PFSK-1 (cell line): ENCODE measurements at regions not wholly inside any gene's neighbourhood (a gene's known extent, or its start where the extent isn't known, plus 50 kb on each side); places are given as distances from the start of the nearest gene placed in this dataset.

ENCODE experiments used
- FOXP2 ChIP-seq: optimal IDR thresholded peaks from 2 replicates; pipeline ENCODE3; 2011; ENCODE audit warnings: borderline replicate concordance, control low read depth, inconsistent platforms; ENCODE audit not compliant: insufficient read depth; ENCODE audit errors: extremely low read length, extremely low read depth
- POLR2AphosphoS5 ChIP-seq: IDR thresholded peaks from 2 replicates; pipeline ENCODE4 v1.6.1; 2012; ENCODE audit warnings: low read depth, mild to moderate bottlenecking, control low read depth, low read length, moderate library complexity
- REST ChIP-seq, 2 experiments: IDR thresholded peaks; 2 replicates each; pipeline versions ENCODE4 v1.6.1 to v1.8.0; 2011 to 2012; ENCODE audit warnings: low read depth in 2 of 2, low read length in 2 of 2, control low read depth in 1 of 2, inconsistent platforms in 1 of 2, mild to moderate bottlenecking in 1 of 2, moderate library complexity in 1 of 2; ENCODE audit not compliant: insufficient read depth in 1 of 2
- SIN3A ChIP-seq: IDR thresholded peaks from 2 replicates; pipeline ENCODE4 v1.6.1; 2012; ENCODE audit warnings: mild to moderate bottlenecking, low read length, moderate library complexity, borderline replicate concordance; ENCODE audit not compliant: insufficient read depth
- TAF1 ChIP-seq: IDR thresholded peaks from 2 replicates; pipeline ENCODE4 v1.6.1; 2012; ENCODE audit warnings: low read length, control low read depth, borderline replicate concordance; ENCODE audit not compliant: insufficient read depth

- TF ChIP-seq POLR2AphosphoS5 (no peak), REST (IDR thresholded peaks at IDR 0.05; ENCODE audit: insufficient read depth in 1 of 2, low read depth in 2 of 2, low read length in 2 of 2) (no peak), TAF1 (no peak), FOXP2 (no peak), SIN3A (no peak)
Observed at GRCh38 chr5:82497242-82497641, 219.1 kb upstream of the RPS23 start.

- TF ChIP-seq POLR2AphosphoS5 (no peak), REST (IDR thresholded peaks at IDR 0.05; ENCODE audit: insufficient read depth in 1 of 2, low read depth in 2 of 2, low read length in 2 of 2) (no peak), TAF1 (no peak), FOXP2 (no peak), SIN3A (no peak)
Observed at GRCh38 chr5:82494942-82495341, 216.8 kb upstream of the RPS23 start.

GRCh38 chr5:82493221-82493620 lies 215.1 kb upstream of the RPS23 start:
- TF ChIP-seq FOXP2 (no peak), TAF1 (no peak), REST (IDR thresholded peaks at IDR 0.05; ENCODE audit: insufficient read depth in 1 of 2, low read depth in 2 of 2, low read length in 2 of 2) (no peak), POLR2AphosphoS5 (no peak), SIN3A (no peak)

- TF ChIP-seq FOXP2 (no peak), POLR2AphosphoS5 (no peak), SIN3A (no peak), TAF1 (no peak), REST (IDR thresholded peaks at IDR 0.05; ENCODE audit: insufficient read depth in 1 of 2, low read depth in 2 of 2, low read length in 2 of 2) (no peak)
Observed at GRCh38 chr5:82491397-82491796, 213.2 kb upstream of the RPS23 start.

DNA sequence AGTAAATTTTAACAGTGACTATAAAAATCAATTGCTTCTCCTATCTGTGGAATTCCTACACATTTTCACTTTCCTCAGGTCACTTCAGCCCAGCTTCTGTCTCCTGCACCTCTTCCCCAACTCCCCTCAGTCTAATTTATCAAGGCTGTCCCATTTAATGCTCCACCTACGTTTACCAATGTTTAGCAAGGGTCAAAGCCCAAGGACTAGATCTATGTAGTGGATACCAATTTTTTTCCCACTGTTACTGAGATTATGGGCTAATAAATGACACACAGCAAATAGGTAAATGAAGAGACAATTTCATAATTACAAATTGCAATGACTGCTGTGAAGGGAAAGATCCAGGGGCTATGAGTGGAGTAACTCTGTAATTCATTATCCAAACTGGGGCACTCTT lies 211.5 kb upstream of the RPS23 start:
- TF ChIP-seq POLR2AphosphoS5 (no peak), FOXP2 (no peak), SIN3A (no peak), TAF1 (no peak), REST (IDR thresholded peaks at IDR 0.05; ENCODE audit: insufficient read depth in 1 of 2, low read depth in 2 of 2, low read length in 2 of 2) (no peak)
